NCI-H187 (cell line): ENCODE measurements at regions not wholly inside any gene's neighbourhood (a gene's known extent, or its start where the extent isn't known, plus 50 kb on each side); places are given as distances from the start of the nearest gene placed in this dataset.

Experiments used
- DNase-seq, 2 experiments: peaks; one replicate each; lab custom pipeline; 2025; lab: John Stamatoyannopoulos, UW

GRCh38 chr5:124377386-124377785 is 369.1 kb downstream of the ZNF608 start:
- no peak for DNase-seq

- DNase-seq = no peak
These were observed 372.6 kb downstream of the ZNF608 start for GRCh38 chr5:124373883-124374282.

- no peak for DNase-seq
These were observed 374.0 kb downstream of the ZNF608 start for GRCh38 chr5:124372457-124372856.

GRCh38 chr5:124371111-124371706 is 375.2 kb downstream of the ZNF608 start:
- no peak for DNase-seq

- DNase-seq = no peak
These were observed 375.8 kb downstream of the ZNF608 start for GRCh38 chr5:124370601-124371000.

GRCh38 chr5:124365361-124365801 is 381.1 kb downstream of the ZNF608 start:
- DNase-seq = peak in 1 of 2 experiments; percentile 44

GRCh38 chr5:124355928-124356327 is 390.5 kb downstream of the ZNF608 start:
- no peak for DNase-seq

GRCh38 chr5:124353016-124353415 is 393.4 kb downstream of the ZNF608 start:
- no peak for DNase-seq

- DNase-seq = no peak
These were observed 394.1 kb downstream of the ZNF608 start for GRCh38 chr5:124352312-124352711.

GRCh38 chr5:124349931-124350330 is 396.5 kb downstream of the ZNF608 start:
- DNase-seq = no peak

- peak; percentile 18 to 30 for DNase-seq
These were observed 403.0 kb downstream of the ZNF608 start for GRCh38 chr5:124343451-124343867.

GRCh38 chr5:124342986-124343385 is 403.5 kb downstream of the ZNF608 start:
- no peak for DNase-seq

- no peak for DNase-seq
These were observed 403.9 kb downstream of the ZNF608 start for GRCh38 chr5:124342584-124342983.

GRCh38 chr5:124342027-124342471 is 404.4 kb downstream of the ZNF608 start:
- no peak for DNase-seq

GRCh38 chr5:124341066-124341858 is 405.2 kb downstream of the ZNF608 start:
- DNase-seq = no peak

- DNase-seq = no peak
These were observed 408.4 kb downstream of the ZNF608 start for GRCh38 chr5:124337996-124338395.

GRCh38 chr5:124333298-124333979 is 413.0 kb downstream of the ZNF608 start:
- no peak for DNase-seq

GRCh38 chr5:124332273-124332672 is 414.2 kb downstream of the ZNF608 start:
- DNase-seq = no peak

GRCh38 chr5:124330595-124331220 is 415.7 kb downstream of the ZNF608 start:
- no peak for DNase-seq

- DNase-seq = no peak
These were observed 418.2 kb downstream of the ZNF608 start for GRCh38 chr5:124328201-124328600.

GRCh38 chr5:124318661-124319060 is 427.8 kb downstream of the ZNF608 start:
- no peak for DNase-seq

GRCh38 chr5:124317451-124317850 is 429.0 kb downstream of the ZNF608 start:
- peak; percentile 20 to 33 for DNase-seq
